Right ventricle myocardium inferior (tissue), 1 donor: ENCODE measurements at regions not wholly inside any gene's neighbourhood (a gene's known extent, or its start where the extent isn't known, plus 50 kb on each side); places are given as distances from the start of the nearest gene placed in this dataset.
"Not testable (repeated sequence)": the region's sequence is repeated elsewhere in the genome, so short reads cannot be mapped to it uniquely, and the experiment has no call there.

Source experiments
- ATAC-seq: fragments of 200-7000 bp; cut with Tn5 transposase; one replicate; pipeline ENCODE4 v1.9.1; 2020; ENCODE audit warnings: mild to moderate bottlenecking, moderate library complexity
- DNase-seq: peaks from one replicate; pipeline ENCODE4 v3.0.0; 2021; ENCODE audit errors: missing footprints
- intact Hi-C: fragments of 100-400 bp; cut with DNase I; formaldehyde crosslinking; loops from one replicate; pipeline ENCODE4 v1.11.0; 2022
- donor health status: DM: no; HTN: yes; CAD: no; lungs with severe emphysema.

- intact Hi-C loops: no loop called here
- DNase-seq: no peak
- ATAC-seq: no peak
Measured at GRCh38 chr7:68888971-68889385, 709.3 kb upstream of the AUTS2 start.

GRCh38 chr7:68892236-68892635 lies 706.0 kb upstream of the AUTS2 start:
- DNase-seq (no peak), ATAC-seq (no peak)
- intact Hi-C loops: no loop called here

DNA sequence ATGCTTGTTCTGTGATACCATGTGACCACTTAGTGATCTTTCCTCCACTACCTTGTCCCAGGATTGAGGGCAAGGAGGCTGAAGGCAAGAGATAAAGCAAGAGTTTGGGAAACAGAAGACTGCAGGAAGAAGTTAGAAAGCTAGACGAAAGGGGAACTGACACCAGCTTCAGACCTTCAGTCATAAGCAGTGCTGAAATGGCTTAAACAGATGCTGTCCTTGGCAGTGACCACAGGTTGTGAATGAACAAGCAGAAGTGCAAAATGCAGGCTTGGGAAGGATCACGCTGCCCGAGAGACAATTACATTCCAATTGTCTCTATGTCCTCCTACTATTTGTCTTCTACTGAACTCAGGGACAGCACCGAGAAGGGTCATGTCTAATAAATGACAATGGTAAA lies 704.9 kb upstream of the AUTS2 start:
- intact Hi-C loops: no loop called here
- DNase-seq (no peak), ATAC-seq (no peak)

DNA sequence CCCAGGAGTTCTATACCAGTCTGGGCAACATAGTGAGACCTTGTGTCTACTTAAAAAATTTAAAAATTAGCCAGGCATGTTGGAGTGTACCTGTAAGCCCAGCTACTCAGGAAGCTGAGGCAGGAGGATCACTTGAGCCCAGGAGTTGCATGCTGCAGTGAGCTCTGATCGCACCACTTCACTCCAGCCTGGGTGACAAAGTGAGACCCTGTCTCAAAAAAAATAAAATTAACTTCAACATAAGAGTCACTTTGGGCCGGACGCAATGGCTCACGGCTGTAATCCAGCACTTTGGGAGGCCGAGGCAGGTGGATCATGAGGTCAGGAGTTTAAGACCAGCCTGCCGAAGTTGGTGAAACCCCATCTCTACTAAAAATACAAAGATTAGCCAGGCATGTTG lies 699.1 kb upstream of the AUTS2 start:
- intact Hi-C loops, DNase-seq, ATAC-seq: not testable (repeated sequence)

GRCh38 chr7:68900096-68900495 lies 698.2 kb upstream of the AUTS2 start:
- intact Hi-C loops: no loop called here

GRCh38 chr7:68904630-68905029 lies 693.6 kb upstream of the AUTS2 start:
- intact Hi-C loops: no loop called here
- no peak for ATAC-seq
- no peak for DNase-seq

More at GRCh38 chr7:68900096-68900495, 698.2 kb upstream of the AUTS2 start:
- DNase-seq (no peak), ATAC-seq (no peak)

- intact Hi-C loops: no loop called here
- no peak for ATAC-seq
Measured at GRCh38 chr7:68911754-68912153, 686.5 kb upstream of the AUTS2 start.

GRCh38 chr7:68914006-68914405 lies 684.3 kb upstream of the AUTS2 start:
- intact Hi-C loops: no loop called here
- DNase-seq (no peak), ATAC-seq (no peak)

More at GRCh38 chr7:68911754-68912153, 686.5 kb upstream of the AUTS2 start:
- DNase-seq: no peak

- ATAC-seq: no peak
- intact Hi-C loops: no loop called here
- DNase-seq: no peak
Measured at GRCh38 chr7:68917041-68917651, 681.1 kb upstream of the AUTS2 start.

DNA sequence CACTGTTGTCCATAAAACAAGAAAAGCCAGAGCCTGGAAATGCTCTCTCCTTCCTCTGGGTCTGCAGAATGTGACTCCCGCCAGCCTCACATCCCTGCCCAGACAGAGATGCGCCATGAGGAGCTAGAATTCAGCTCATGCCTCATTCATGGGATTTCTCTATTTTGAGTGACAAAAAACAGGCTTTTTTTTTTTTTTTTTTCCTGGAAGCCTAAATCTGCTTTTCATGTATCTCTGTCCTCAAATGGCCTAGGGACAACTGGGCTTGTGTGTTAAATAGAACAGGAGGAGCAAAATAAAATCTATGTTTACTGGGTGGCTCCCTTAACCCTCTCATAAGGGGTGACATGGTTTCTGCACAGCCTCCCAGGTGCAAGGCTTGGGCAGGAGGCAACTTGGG lies 679.7 kb upstream of the AUTS2 start:
- DNase-seq (no peak), ATAC-seq (no peak)
- intact Hi-C loops: no loop called here

DNA sequence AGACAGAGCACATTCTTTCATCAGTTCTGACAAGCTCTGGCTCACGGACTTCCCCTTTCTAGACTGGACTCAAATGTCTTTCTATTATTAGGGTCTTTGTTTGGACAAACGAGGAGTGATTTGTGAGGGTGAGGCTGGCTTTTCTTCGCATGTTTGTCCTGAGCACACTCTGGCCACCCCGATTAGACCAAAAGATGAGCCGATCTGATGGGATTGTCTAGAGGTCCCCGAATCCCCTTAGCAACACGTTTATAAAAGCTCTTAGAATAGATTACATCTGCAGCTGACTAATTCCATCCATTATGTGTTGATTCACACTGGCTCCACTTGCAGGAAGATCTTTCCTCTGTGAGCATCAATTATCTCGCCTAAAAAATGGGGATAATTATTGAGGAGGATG lies 675.4 kb upstream of the AUTS2 start:
- intact Hi-C loops: no loop called here

DNA sequence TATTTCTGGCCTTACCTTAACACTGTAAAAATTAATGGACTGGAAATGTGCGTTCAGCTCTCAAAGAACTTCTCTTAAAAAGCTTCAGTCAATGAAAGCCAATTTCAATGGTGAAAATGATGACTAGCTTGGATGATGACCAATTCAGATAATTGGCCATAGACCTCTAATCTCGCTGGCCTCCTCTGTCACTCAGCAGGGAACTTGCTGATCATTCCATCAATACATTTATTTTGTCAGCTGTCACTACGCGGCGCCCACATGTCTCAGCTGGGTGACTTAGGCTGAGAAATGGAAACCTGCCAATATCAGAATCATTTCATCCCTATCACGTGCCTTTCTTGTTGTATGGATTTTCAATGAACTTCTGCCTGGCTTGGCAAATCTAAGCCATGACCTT lies 673.0 kb upstream of the AUTS2 start:
- DNase-seq: no peak
- intact Hi-C loops: no loop called here

More for the DNA sequence above, 675.4 kb upstream of the AUTS2 start:
- no peak for ATAC-seq
- no peak for DNase-seq

GRCh38 chr7:68929781-68930261 lies 668.5 kb upstream of the AUTS2 start:
- ATAC-seq (peak; percentile 44), DNase-seq (no peak)
- intact Hi-C loops: no loop called here

More for the DNA sequence above, 673.0 kb upstream of the AUTS2 start:
- ATAC-seq: no peak

GRCh38 chr7:68936471-68937035 lies 661.7 kb upstream of the AUTS2 start:
- DNase-seq: no peak
- ATAC-seq: no peak
- intact Hi-C loops: no loop called here

DNA sequence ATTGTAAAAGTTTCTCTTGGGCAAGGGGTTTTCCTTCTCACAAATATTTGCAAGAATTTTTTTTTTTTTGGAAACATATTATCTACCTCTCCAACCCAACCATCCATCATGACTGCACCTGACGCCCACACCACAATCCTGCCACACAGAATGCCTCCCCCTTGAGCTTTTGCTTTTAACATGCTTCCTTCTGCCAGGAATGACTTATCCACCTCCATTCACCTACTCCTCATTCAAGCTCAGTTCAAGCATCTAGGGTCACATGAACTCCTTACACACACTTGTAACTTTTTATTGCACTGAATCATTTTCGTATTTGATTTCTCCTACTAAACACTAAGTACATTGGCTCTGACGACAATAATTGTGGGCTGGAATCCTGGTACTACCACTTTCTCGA lies 660.1 kb upstream of the AUTS2 start:
- DNase-seq (no peak), ATAC-seq (no peak)
- intact Hi-C loops: no loop called here

- intact Hi-C loops: no loop called here
Measured at GRCh38 chr7:68943786-68944185, 654.5 kb upstream of the AUTS2 start.

GRCh38 chr7:68955656-68956055 lies 642.6 kb upstream of the AUTS2 start:
- intact Hi-C loops: no loop called here
- DNase-seq (no peak), ATAC-seq (no peak)

More at GRCh38 chr7:68943786-68944185, 654.5 kb upstream of the AUTS2 start:
- no peak for ATAC-seq
- no peak for DNase-seq

- intact Hi-C loops: no loop called here
- ATAC-seq (no peak), DNase-seq (no peak)
Measured at GRCh38 chr7:68958571-68958970, 639.7 kb upstream of the AUTS2 start.

DNA sequence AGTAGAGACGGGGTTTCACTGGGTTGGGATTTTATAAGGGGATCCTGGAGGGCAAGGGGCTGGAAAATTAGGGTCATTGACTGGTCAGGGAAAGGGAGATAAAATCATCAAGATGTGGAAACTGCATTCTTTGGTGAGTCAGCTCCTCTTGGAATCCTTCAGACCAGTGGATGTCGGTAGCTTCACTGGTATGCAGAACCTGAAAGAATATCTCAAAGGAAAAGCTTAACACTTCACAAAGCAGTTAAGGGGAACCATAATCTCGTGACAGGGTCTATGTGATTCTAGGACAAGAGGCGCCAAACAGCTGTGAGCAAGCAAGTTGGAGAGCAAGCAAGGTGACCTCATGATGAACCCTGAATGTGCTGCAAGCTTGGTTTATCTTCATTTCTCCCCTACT lies 634.7 kb upstream of the AUTS2 start:
- ATAC-seq (no peak), DNase-seq (no peak)
- intact Hi-C loops: no loop called here

- intact Hi-C loops: no loop called here
- ATAC-seq (no peak), DNase-seq (no peak)
Measured at GRCh38 chr7:68964060-68964459, 634.2 kb upstream of the AUTS2 start.

GRCh38 chr7:68965351-68965750 lies 632.9 kb upstream of the AUTS2 start:
- intact Hi-C loops: no loop called here
- ATAC-seq (no peak), DNase-seq (no peak)
